GM21528 (cell line): ENCODE measurements at regions not wholly inside any gene's neighbourhood (a gene's known extent, or its start where the extent isn't known, plus 50 kb on each side); places are given as distances from the start of the nearest gene placed in this dataset.

ENCODE experiments used
- ATAC-seq: cut with Tn5 transposase; IDR thresholded peaks from one replicate; pipeline ENCODE4 v1.9.1; 2021; ENCODE audit warnings: mild to moderate bottlenecking, moderate library complexity; ENCODE audit not compliant: unreplicated experiment, low FRiP score

- no peak for ATAC-seq
Observed at GRCh38 chr2:21326152-21326551, 202.4 kb downstream of the TDRD15 start.

GRCh38 chr2:21328177-21328576 is 204.4 kb downstream of the TDRD15 start:
- no peak for ATAC-seq

- ATAC-seq = no peak
Observed at GRCh38 chr2:21330786-21331391, 207.1 kb downstream of the TDRD15 start.

DNA sequence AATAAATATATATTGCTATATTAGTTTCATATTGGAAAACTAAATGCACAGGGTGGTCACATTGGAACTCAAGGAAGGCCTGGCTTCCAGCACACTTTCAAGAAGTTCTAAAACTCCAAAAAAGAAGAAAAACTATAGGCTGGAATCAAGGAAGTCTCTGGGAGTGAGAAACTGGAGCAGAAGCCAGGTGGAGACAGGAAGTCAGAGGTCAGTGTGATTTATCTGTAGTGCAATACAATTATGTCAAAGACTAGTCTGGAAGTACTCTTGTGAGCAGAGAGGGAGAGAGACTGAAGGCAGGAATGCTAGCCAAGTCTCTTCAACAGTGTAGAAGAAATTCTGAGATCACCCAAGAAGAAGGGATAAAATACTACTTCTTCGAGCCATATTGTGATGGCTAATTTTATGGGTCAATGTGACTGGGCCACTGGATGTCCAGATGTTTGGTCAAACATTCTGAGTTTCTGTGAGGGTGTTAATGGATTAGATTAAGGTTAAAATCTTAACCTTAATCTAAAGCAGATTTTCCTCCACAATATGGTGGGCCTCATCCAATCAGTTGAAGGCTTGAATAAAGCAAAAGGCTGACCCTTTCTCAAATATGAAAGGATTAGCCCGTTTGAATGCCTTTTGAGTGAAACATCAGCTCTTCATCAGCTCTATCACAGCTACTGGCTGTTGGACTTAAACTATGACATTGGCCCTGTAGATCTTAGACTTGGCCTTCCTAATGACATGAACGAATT is 208.0 kb downstream of the TDRD15 start:
- ATAC-seq = no peak

DNA sequence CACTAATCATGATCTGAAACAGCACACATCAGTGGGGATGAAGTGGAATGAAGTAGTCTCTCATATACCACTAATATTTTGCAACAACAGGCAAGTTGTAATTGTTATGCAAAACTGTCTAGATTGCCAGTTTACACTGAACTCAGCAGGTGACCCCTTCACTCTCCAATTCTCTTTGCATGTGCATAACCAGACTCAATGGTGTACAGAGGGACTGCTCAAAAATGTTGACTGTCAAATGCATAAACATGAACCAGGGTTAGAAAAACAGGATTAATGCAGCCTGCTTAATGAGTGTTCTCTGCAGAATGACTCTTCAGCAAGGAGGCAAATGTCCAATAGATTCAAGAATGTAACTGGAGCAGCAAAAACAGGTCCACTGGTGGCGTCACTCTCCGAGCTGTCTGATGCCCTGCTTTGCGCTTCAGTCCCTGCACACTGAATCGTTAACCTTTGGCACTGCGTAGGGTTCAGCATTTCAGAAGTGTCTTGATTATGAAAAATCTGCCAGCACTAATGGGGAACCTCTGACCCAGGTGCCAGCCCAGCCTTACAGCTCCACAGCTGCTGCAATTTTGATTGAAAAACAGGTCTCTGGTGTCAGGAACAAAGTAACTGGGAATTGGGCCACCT is 209.3 kb downstream of the TDRD15 start:
- no peak for ATAC-seq

GRCh38 chr2:21333684-21334083 is 209.9 kb downstream of the TDRD15 start:
- ATAC-seq = no peak

DNA sequence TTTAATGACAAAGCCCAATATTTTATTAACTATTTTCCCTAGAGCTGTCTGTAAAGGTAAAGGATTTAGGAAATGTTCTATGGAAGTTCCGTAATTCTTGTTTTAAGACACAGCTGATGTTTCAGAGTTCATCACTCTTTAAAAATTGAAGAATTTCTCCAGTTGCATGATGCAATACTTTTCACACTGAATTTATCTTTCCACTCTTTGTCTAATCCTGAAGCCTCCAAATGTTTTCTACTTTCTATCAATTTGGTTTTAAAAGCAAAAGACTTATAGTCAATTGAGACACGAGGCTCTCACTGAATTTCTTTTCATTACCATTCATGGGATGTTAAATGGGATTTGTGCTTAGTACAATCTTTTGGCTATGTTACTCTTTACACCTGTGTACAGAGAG is 223.2 kb downstream of the TDRD15 start:
- ATAC-seq = no peak

GRCh38 chr2:21353879-21354679 is 230.3 kb downstream of the TDRD15 start:
- no peak for ATAC-seq

DNA sequence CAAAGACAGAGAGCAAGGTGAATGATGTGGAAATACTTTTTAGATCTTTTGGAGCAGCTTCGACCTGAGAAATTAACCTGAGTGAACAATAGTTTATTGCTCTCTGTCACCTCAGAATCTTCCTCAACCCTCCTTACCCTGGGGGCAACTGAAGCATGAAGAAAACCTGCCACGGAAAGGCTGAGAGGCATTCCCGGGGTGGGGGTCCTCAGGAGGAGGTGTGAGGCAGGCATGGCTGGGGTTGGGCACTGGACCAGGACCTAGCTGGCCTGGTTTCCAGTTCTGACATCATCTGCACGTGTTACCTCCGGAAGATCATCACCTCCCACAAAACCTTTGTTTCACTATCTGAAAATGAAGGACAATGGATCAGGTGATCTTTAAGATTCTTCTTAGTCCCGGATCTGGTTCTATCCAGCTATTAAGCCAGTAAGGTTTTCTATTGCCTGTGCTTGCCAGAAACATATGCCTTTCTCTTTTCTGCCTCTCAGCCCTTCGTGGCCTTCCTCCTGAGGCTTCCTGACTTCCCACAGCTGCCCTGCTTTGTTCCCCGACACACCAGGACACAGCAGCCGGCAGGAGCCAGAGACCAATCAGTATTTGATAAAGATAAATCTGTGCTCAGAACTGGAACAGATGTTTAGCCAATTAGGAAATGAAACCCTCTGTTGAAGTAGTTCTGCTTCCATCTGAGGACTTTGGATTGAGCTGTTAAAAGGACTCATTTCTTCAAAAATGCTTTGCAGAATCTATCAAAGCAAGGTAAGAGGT is 232.5 kb downstream of the TDRD15 start:
- no peak for ATAC-seq

- no peak for ATAC-seq
Observed at GRCh38 chr2:21356857-21357255, 233.1 kb downstream of the TDRD15 start.

- ATAC-seq = no peak
Observed at GRCh38 chr2:21358976-21359375, 235.2 kb downstream of the TDRD15 start.

DNA sequence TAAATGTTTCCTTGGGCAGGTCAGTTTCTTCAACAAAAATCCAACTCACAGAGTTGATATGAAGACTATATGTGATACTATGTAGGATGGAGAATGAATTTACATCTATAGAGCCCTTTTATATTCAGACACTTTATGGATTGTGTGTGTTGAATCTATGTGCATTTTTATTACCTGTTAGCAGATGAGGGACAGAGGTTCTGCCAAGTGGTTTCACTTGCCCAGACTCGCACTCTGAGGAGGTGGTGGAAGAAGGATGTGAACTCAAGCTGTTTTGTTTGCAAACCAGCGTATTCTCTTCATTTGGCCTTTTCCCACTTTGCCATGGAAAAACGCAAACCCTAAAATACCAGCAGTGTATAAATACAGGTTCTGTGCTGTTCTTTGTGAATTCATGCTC is 237.6 kb downstream of the TDRD15 start:
- no peak for ATAC-seq

DNA sequence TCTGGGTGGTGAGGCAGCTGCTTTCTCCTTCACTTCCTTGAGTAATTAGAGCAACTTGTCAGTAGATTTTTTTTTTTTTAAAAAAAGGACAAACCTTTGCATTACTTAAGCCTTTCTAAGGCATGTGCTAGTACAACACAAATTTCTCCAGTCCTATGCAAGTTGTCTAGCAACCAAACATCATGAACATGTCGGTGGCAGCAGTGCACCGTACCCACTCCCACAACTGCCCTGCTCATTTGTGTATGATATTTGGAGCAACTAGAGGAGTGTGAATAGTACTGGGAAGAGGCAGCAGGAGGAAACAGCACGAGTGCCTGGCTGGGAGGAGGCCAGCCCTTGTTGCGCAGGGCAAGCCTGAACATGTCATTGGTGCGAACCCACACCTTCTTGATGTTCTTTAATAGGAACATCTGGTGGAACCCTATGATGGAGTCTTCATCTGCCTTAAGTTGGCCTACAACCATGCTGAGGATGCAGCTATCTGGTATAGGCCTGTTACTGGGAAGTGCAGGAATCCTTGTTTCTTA is 238.3 kb downstream of the TDRD15 start:
- ATAC-seq = no peak

- ATAC-seq = no peak
Observed at GRCh38 chr2:21363364-21363763, 239.6 kb downstream of the TDRD15 start.

- no peak for ATAC-seq
Observed at GRCh38 chr2:21367421-21367820, 243.7 kb downstream of the TDRD15 start.

DNA sequence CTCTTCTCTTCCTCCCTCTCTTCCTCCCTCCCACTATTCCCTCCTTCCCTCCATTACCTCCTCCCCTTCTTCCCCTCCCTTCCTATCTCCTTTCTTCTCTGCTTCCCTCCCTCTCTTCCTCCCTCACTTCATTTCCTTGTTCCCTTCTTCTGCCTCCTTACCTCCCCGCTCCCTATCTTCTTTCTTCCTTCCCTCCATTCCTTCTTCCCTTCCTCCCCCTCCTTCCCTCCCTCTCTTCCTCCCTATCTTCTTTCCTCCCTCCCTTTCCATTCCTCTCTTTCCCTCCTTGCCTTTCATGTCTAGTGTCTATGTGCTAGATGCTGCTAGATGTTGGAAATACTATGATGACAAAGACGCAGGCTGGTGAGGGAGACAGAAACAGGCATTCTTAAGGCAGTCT is 246.0 kb downstream of the TDRD15 start:
- ATAC-seq = no peak

DNA sequence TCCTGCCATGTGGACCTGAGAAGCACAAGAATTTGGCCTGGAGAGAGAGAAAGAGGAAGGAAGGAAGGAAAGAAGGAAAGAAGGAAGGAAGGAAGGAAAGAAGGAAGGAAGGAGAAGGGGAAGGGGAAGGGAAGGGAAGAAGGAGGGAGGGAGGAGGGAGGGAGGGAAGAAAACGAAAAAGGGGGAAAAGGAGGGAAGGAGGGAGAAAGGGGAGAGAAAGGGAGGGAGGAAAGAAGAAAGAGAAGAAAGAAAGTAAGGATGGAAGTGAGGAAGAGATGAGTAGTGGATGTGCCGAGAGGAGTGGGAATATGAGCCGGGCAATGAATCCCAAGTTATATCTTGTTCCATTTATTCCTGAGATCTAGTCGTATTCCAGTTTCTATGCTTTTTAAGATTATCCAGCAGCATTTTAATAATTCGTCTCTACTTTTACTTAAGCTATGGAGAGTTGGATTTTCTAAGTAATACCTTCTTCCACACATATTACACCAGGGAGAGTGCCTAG is 247.8 kb downstream of the TDRD15 start:
- ATAC-seq = no peak

DNA sequence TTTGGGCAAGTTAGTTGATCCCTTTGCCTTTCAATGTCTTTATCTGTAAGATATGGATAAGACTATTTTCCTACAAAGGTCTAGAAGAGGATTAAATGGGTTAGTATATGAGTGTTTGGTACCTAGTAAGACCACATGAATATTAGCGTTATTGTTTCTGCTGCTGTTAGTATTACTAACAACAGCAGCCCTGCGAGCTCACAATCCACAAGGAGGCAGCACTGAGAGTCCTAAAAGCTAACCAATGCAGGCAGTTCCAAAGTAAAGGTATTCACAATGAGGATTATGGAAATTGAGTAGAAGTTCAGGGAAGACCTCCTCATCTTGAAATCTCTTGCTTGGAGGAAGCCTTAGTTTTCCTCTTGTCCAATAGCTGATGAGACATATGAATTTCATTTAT is 248.9 kb downstream of the TDRD15 start:
- no peak for ATAC-seq

DNA sequence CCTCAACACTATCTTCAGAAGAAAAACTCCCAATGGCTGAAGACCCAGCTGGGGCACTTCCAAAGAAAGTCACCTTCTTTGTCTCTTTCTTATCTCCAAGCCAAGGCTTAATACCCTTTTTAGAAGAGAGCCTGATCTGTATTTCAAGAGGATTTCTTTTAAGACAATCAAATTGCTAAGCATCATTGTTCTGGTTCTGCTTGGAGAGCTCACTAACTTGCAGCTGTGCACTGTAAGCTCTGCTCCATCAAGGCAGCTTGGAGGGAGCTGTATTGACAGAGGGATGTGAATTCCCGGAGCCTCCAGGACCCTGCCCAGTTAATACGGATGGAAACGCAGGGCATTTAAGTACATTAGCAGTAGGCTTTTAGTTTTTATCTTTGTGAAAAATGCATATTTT is 253.1 kb downstream of the TDRD15 start:
- ATAC-seq = no peak

DNA sequence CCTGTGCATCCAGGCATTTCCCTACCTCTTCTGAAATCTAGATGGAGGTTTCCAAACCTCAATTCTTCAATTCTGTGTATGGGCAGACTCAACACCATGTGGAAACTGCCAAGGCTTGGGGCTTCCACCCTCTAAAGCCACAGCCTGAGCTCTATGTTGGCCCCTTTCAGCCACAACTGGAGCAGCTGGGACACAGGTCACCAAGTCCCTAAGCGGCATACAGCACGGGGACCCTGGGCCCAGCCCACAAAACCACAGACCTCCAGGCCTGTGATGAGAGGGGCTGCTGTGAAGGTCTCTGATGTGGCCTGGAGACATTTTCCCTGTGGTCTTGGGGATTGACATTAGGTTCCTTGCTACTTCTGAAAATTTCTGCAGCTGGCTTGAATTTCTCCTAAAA is 255.4 kb downstream of the TDRD15 start:
- no peak for ATAC-seq
